PC-9 (cell line): ENCODE measurements at regions not wholly inside any gene's neighbourhood (a gene's known extent, or its start where the extent isn't known, plus 50 kb on each side); places are given as distances from the start of the nearest gene placed in this dataset.

ENCODE experiments used
- BruUV-seq: library from RNA; stranded (reverse); fragments of 400-500 nt; replicated peaks from 2 replicates; lab custom pipeline; 2021; lab: Mats Ljungman, UMichigan
- CTCF ChIA-PET: fragments of 300-600 bp; sonication (Branson Sonifier 250); formaldehyde crosslinking; loops from one replicate; lab custom pipeline; 2022; ENCODE audit warnings: antibody characterized with exemption; lab: Charles Lee
- POLR2A ChIA-PET: fragments of 300-600 bp; sonication (Branson Sonifier 250); formaldehyde crosslinking; loops from one replicate; lab custom pipeline; 2022; ENCODE audit warnings: antibody characterized with exemption; ENCODE audit not compliant: unreplicated experiment; lab: Charles Lee
- DNase-seq, 2 experiments: peaks; one replicate each; pipeline versions ENCODE4 v3.0.0 to v3.0.0-alpha.2; 2015 to 2022; ENCODE audit warnings: mixed read lengths in 1 of 2
- H2AFZ ChIP-seq: fragments of 200-600 bp; sonication (generic); 2 replicates; pipeline ENCODE4 v1.8.1; 2017; ENCODE audit warnings: antibody characterized with exemption
- H3F3A ChIP-seq: fragments of 200-600 bp; sonication (generic); 2 replicates; pipeline ENCODE4 v1.8.1; 2017; ENCODE audit warnings: antibody characterized with exemption, mild to moderate bottlenecking, low read depth; ENCODE audit not compliant: insufficient read depth
- H3K27ac ChIP-seq: fragments of 200-600 bp; sonication (generic); 2 replicates; pipeline ENCODE4 v1.6.1; 2016; ENCODE audit warnings: mixed run types
- H3K27me3 ChIP-seq: fragments of 200-600 bp; sonication (generic); 2 replicates; pipeline ENCODE4 v1.6.1; 2016; ENCODE audit warnings: low read depth, mixed run types; ENCODE audit not compliant: insufficient read depth
- H3K36me3 ChIP-seq: fragments of 200-600 bp; sonication (generic); 2 replicates; pipeline ENCODE4 v1.6.1; 2016; ENCODE audit warnings: low read depth, mixed run types
- H3K4me1 ChIP-seq: fragments of 200-600 bp; sonication (generic); replicated peaks from 2 replicates; pipeline ENCODE4 v1.6.1; 2016; ENCODE audit warnings: mixed run types; ENCODE audit not compliant: insufficient read depth
- H3K4me2 ChIP-seq: fragments of 200-600 bp; sonication (generic); 2 replicates; pipeline ENCODE4 v1.6.1; 2017; ENCODE audit warnings: mixed run types
- H3K4me3 ChIP-seq: fragments of 200-600 bp; sonication (generic); 2 replicates; pipeline ENCODE4 v1.6.1; 2016; ENCODE audit warnings: mixed run types
- H3K79me2 ChIP-seq: fragments of 200-600 bp; sonication (generic); 2 replicates; pipeline ENCODE4 v1.6.1; 2017; ENCODE audit warnings: low read depth, mixed run types
- H3K9me2 ChIP-seq: fragments of 200-600 bp; sonication (generic); 2 replicates; pipeline ENCODE4 v1.8.1; 2017; ENCODE audit warnings: mild to moderate bottlenecking; ENCODE audit not compliant: insufficient read depth
- H3K9me3 ChIP-seq: fragments of 200-600 bp; sonication (generic); 2 replicates; pipeline ENCODE4 v1.8.1; 2016; ENCODE audit warnings: low read depth; ENCODE audit not compliant: insufficient read depth
- H4K20me1 ChIP-seq: fragments of 200-600 bp; sonication (generic); 2 replicates; pipeline ENCODE4 v1.8.1; 2017; ENCODE audit not compliant: insufficient read depth
- CTCF ChIP-seq: fragments of 200-600 bp; sonication (generic); conservative IDR thresholded peaks from 2 replicates; pipeline ENCODE4 v1.6.1; 2017; ENCODE audit warnings: mixed run types, antibody characterized with exemption, mild to moderate bottlenecking, moderate library complexity
- EZH2 ChIP-seq: fragments of 200-600 bp; sonication (generic); IDR thresholded peaks from 2 replicates; pipeline ENCODE4 v1.8.0; 2017; ENCODE audit warnings: antibody characterized with exemption, low read depth
- intact Hi-C: fragments of 100-400 bp; cut with micrococcal nuclease; formaldehyde crosslinking; loops from one replicate; pipeline ENCODE4 v1.10.0; 2022; ENCODE audit not compliant: unreplicated experiment

- BruUV-seq = no TSS peak
- H3K9me2 ChIP-seq = no peaks in the 10 kb centered on the region
- TF ChIP-seq CTCF = no peak
- no peak for TF ChIP-seq EZH2
- H3K79me2 ChIP-seq = no peaks in the 10 kb centered on the region
- no peak overlapping the region for H3K4me2 ChIP-seq
- H2AFZ ChIP-seq = no peak overlapping the region
- ChIA-PET CTCF (no interaction called here), POLR2A (no interaction called here)
- H3K4me1 ChIP-seq = no peaks in the 10 kb centered on the region
- H3F3A ChIP-seq = no peaks in the 10 kb centered on the region
- H3K27me3 ChIP-seq = peaks cover 32% of the 10 kb centered on the region
- no peaks in the 10 kb centered on the region for H3K9me3 ChIP-seq
- intact Hi-C loops = no loop called here
- no peak for DNase-seq
- no peaks in the 10 kb centered on the region for H3K36me3 ChIP-seq
- no peak overlapping the region for H3K4me3 ChIP-seq
- no peaks in the 10 kb centered on the region for H4K20me1 ChIP-seq
- no peak overlapping the region for H3K27ac ChIP-seq
Measured at GRCh38 chr2:8344144-8345097, 337.4 kb upstream of the ID2 start.

GRCh38 chr2:8345200-8345599, 336.7 kb upstream of the ID2 start:
- Histone ChIP-seq H3K36me3 (no peaks in the 10 kb centered on the region), H2AFZ (no peak overlapping the region), H3K27me3 (peaks cover 32% of the 10 kb centered on the region), H3F3A (no peaks in the 10 kb centered on the region), H3K9me2 (no peaks in the 10 kb centered on the region), H4K20me1 (no peaks in the 10 kb centered on the region), H3K4me2 (no peak overlapping the region), H3K4me3 (no peak overlapping the region), H3K4me1 (no peaks in the 10 kb centered on the region), H3K79me2 (no peaks in the 10 kb centered on the region), H3K9me3 (no peaks in the 10 kb centered on the region), H3K27ac (no peak overlapping the region)
- no TSS peak for BruUV-seq
- no peak for TF ChIP-seq CTCF
- no peak for TF ChIP-seq EZH2
- intact Hi-C loops = no loop called here
- ChIA-PET CTCF (no interaction called here), POLR2A (no interaction called here)
- DNase-seq = no peak

GRCh38 chr2:8346208-8346607, 335.6 kb upstream of the ID2 start:
- H4K20me1 ChIP-seq = no peaks in the 10 kb centered on the region
- no peaks in the 10 kb centered on the region for H3F3A ChIP-seq
- H3K36me3 ChIP-seq = no peaks in the 10 kb centered on the region
- ChIA-PET POLR2A (no interaction called here), CTCF (no interaction called here)
- no peak overlapping the region for H3K4me2 ChIP-seq
- no peaks in the 10 kb centered on the region for H3K4me1 ChIP-seq
- no peaks in the 10 kb centered on the region for H3K79me2 ChIP-seq
- no peak overlapping the region for H3K4me3 ChIP-seq
- H3K9me3 ChIP-seq = no peaks in the 10 kb centered on the region
- H3K9me2 ChIP-seq = no peaks in the 10 kb centered on the region
- intact Hi-C loops = no loop called here
- no peak for DNase-seq
- BruUV-seq = no TSS peak
- H2AFZ ChIP-seq = no peak overlapping the region
- H3K27me3 ChIP-seq = peaks cover 32% of the 10 kb centered on the region
- TF ChIP-seq EZH2 = no peak
- TF ChIP-seq CTCF = no peak
- H3K27ac ChIP-seq = no peak overlapping the region
